SIG-M5 treated with dmso at 0.1 percent for 504 hours (cell line): ENCODE measurements at regions not wholly inside any gene's neighbourhood (a gene's known extent, or its start where the extent isn't known, plus 50 kb on each side); places are given as distances from the start of the nearest gene placed in this dataset.
"Not testable (repeated sequence)": the region's sequence is repeated elsewhere in the genome, so short reads cannot be mapped to it uniquely, and the experiment has no call there.

Experiments
- DNase-seq: peaks from one replicate; lab custom pipeline; 2025; ENCODE audit not compliant: unreplicated experiment; lab: John Stamatoyannopoulos, UW

DNA sequence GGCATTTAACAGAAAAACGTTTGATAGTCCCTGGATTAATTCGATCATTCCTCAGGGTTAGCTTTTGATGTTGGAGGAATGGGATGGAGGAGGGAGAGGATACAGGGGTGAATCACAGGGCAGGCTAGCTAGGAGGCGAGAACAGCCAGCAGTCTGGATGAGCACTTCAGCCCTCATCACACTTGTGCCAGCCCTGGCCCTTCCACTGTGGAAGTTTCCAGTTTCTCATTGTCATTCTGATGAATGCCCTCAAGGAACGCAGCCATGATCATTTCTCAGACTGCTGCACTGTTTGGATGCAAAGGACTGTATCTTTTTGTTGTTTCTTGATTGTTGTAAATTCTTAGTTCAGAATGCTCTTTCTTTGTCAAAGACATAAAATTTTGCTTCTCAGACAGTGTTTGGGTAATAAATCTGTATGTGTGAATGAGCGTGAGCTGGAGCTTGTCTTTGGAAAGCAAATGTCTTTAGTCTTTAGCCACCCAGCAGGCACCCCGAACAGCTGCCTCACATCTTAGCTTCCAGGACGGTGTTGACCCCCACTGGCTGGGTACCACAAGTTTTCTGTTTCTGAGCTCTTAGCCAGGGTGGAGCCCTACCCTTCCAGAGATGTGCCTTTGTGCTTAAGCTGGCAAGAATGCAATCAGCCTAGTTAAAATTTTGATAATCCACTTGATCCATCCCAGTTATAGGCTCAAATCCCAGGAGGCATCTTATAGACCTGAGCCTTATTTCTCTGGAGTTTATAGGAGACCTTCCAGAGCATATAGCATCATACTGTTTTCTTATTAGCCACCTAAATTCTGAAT, 121.1 kb downstream of the PDCD6IP start:
- DNase-seq, result no peak

- no peak for DNase-seq
Observed at GRCh38 chr3:33920511-33920910, 122.1 kb downstream of the PDCD6IP start.

- no peak for DNase-seq
Observed at GRCh38 chr3:33921608-33922007, 123.2 kb downstream of the PDCD6IP start.

DNA sequence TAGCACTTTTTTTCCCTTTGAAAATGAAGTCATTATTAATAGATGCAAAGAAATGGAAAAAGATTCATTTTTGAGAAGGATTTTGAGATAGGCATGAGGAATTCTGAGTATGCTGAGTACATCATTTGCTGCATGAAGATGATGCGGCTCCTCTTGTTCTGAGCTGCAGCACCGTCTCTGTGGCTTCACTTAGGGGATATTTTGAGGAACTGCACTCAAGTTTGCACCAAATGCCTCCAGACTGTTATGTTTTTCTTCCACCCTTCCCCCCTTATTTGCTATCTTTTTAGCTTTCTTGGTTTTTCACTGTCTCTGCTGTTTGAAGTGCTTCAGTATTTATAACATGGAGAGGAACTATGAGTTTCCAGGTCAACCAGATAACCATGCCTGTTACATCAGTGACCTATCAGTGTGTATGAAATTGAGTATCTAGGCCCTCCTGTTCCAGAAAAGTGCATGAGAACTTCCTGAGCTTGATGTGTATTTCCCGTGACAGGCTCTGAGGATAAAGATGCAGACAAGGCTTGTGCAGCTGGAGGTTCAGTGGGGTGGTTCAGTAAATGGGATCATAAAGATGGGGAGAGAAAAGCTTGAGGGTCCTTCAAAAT, 128.7 kb downstream of the PDCD6IP start:
- DNase-seq, result no peak

GRCh38 chr3:33929813-33930212, 131.4 kb downstream of the PDCD6IP start:
- DNase-seq, result no peak

DNA sequence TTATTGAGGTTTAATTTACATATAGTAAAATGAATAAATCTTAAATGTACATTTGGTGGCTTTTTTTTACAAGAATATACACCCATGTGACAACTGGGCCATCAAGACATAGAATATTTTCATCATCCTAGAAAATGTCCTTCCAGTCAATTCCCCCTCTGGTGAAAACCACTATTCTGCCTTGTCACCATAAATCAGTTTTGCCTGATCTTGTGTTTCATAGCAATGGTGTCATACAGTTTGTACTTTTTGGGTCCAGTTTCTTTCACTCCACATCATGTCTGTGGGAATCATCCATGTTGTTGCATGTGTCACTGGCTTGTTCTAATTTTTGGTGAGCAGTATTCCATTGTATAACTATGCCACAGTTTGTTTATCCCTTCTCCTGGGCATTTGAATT, 133.1 kb downstream of the PDCD6IP start:
- no peak for DNase-seq

DNA sequence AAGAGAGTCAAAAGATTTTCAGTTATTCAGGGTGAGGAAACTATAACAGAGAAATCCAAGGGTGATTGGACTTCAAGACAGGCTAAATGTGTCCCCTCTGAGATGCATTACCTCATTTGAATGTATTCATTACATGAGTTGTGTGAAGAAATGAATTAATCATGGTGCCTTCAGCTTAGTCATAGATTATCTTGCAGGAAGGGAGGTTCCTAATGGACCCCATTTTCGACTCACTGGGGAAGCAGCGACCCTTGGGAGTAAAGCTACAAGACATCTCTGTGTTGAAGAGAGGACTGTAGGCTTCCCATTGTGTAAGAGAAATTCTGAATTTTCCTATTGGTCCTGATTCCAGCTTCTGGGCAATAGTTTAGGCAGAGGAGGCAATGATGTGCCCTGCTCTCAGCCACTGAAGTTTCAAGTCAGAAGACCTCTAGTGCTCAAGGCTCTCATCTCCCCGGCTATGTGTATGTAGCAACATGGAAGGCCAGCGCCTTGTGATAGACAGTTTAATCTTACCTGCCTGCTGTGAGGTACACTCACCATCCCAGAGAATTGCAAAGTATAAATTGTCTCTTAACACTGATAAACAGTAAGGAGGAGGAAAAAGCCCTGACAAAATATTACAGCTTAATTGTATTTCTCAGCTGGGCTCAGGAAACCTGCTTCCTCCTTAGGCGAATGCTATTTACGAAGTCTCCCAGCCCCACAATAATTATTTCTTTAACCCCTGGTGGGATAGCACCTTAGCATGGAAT, 133.8 kb downstream of the PDCD6IP start:
- DNase-seq, result no peak

- no peak for DNase-seq
Observed at GRCh38 chr3:33936171-33936920, 137.9 kb downstream of the PDCD6IP start.

GRCh38 chr3:33936921-33937525, 138.6 kb downstream of the PDCD6IP start:
- DNase-seq, result no peak

- no peak for DNase-seq
Observed at GRCh38 chr3:33937628-33938027, 139.2 kb downstream of the PDCD6IP start.

- DNase-seq, result no peak
Observed at GRCh38 chr3:33940149-33940548, 141.7 kb downstream of the PDCD6IP start.

GRCh38 chr3:33940736-33941135, 142.3 kb downstream of the PDCD6IP start:
- DNase-seq, result no peak

DNA sequence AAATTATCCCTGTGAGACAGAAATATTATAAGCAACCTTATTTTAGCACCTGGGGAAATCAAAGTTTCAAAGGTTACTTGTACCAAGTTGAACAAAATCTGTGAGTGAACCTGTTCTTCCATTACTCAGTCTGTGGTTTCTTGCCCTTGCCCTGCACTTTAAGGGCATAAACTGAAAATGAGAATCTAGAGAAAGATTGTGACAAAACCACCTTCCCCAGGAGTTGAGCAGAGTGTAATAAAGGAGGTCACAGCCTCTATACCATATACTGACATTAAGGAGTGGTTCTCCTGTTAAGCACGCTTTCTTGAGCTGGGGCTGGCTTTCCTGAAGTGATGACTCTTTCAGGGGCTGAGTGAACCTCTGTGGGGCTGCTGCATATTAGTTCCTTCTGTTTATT, 143.4 kb downstream of the PDCD6IP start:
- no peak for DNase-seq

DNA sequence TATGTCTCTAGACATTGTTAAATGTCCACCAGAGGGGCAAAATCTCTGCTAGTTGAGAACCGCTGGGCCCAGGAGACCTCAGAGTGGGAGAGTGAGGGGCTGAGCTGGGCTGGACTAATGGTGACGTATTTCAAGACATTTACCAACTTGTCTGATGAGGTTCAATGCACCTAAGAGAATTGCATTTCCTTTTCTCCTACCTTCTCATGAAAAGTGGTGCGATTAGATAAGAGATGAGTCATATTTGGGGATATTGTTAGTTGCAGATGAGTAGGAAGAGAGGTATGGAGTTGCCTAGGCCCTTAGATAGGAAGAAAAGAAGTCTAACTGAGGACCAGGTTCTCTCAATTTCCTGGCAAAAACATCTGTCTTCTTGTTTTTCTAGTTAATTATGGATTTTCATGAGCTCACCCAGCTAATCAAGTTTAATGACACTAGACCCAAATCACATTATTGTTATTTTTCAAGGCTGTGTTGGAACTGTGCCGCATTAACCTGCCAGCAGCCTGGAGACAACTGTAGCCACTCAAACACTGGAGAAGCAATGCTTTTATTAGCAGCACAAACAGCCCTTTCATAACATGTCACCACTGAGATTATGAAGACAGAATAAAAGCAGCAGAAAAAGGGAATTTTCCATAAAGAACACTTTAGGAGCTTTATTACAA, 144.2 kb downstream of the PDCD6IP start:
- DNase-seq, result no peak

- no peak for DNase-seq
Observed at GRCh38 chr3:33943277-33943676, 144.8 kb downstream of the PDCD6IP start.

DNA sequence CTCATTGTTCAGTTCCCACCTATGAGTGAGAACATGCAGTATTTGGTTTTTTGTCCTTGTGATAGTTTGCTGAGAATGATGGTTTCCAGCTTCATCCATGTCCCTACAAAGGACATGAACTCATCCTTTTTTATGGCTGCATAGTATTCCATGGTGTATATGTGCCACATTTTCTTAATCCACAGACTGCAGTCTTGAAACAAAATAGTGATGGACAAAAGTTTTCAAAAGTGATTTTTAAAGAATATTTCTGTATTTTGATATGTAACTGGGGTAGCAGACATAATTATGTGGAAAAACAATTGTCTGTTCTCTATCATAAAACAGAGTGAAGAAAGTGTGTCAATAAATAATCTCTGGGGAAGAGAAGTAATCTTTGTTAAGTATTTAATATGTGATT, 148.2 kb downstream of the PDCD6IP start:
- not testable (repeated sequence) for DNase-seq

DNA sequence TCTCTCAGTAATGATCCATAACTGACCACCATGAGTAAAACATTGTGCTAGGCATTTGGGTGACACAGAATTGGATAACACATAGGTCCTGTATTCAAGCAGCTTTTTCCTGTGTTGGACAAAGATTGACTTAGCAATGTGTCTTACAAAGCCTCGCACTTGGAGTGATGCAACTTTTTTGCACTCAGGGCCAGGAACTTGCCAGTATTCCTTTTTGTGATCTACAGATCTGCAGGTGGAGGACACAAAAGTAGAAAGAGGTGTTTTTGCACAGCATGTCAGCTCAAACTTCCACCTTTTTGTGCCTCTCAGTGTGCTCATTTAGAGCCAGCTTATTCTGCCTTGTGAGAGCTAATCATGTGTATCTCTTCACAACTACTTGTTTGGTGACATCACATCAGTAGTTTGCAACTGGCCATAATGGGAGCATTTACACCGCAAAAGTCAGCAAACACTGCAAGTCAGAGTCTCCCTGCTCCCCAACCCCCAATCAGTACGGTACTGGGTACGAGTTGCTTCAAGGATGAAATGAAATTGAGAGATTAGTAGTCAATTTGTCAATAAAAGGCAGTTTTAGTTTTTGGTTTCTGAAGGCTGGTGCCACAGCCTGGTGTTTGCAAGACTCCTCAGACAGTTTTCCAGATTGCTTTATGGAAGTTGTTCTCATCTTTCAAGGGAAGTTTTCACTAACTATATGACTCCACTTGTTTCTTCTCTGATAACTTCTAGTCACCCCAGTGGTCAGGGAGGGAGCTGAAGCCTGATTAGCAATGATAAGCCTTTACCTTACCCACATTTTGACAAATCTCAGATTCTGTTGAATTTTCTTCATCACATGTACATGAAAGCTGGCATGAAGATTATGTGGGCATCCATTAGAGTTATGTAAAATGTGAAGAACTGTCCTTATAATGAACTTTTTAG, 149.1 kb downstream of the PDCD6IP start:
- DNase-seq, result no peak

- no peak for DNase-seq
Observed at GRCh38 chr3:33949074-33949473, 150.6 kb downstream of the PDCD6IP start.

DNA sequence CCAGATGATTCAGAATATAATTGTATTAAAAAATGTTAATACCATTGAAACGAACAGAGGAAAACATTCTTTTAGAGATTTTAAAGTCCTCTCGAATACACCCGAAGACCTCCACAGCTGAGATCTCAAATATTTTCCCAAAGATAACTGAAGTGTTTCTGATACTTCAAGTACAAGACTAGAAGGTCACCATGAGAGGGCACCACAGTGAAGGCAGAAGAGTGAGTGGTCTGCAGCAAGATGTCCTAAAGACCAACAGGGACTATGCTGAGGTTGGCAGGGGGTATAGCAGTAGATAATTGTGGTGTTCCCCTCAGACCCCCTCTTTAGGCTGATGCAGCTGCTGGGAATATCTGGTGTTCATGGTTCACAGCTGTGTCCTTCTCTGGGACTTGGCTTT, 156.5 kb downstream of the PDCD6IP start:
- no peak for DNase-seq
